GM23338 (cell line): ENCODE measurements at regions not wholly inside any gene's neighbourhood (a gene's known extent, or its start where the extent isn't known, plus 50 kb on each side); places are given as distances from the start of the nearest gene placed in this dataset.

Experiments
- CREB1 ChIP-seq: fragments of 250-450 bp; sonication (Bioruptor Pico); IDR thresholded peaks from 2 replicates; pipeline ENCODE4 v1.5.0; 2020; ENCODE audit warnings: low read depth, mild to moderate bottlenecking, moderate library complexity
- CTCF ChIP-seq, 2 experiments: fragments of 200-600 bp in 1 of 2; sonication (generic) in 1 of 2; conservative IDR thresholded peaks; 2 replicates each; pipeline versions ENCODE4 v1.5.1 to v1.6.1; 2016 to 2017; ENCODE audit warnings: antibody characterized with exemption in 2 of 2, low read depth in 2 of 2, mild to moderate bottlenecking in 2 of 2, moderate library complexity in 1 of 2
- EZH2 ChIP-seq: fragments of 200-600 bp; sonication (generic); IDR thresholded peaks from one replicate; pipeline ENCODE4 v1.8.0; 2017; ENCODE audit warnings: antibody characterized with exemption, mild to moderate bottlenecking, low read depth; ENCODE audit not compliant: unreplicated experiment
- EZH2phosphoT487 ChIP-seq: fragments of 200-600 bp; sonication (generic); IDR thresholded peaks from one replicate; pipeline ENCODE4 v1.8.1; 2018; ENCODE audit warnings: antibody characterized with exemption; ENCODE audit not compliant: unreplicated experiment
- JUNB ChIP-seq: IDR thresholded peaks from one replicate; pipeline ENCODE4 v1.6.1; 2016; ENCODE audit warnings: antibody characterized with exemption; ENCODE audit not compliant: unreplicated experiment
- NANOG ChIP-seq: IDR thresholded peaks from 2 replicates; pipeline ENCODE4 v1.6.1; 2016; ENCODE audit warnings: antibody characterized with exemption, borderline replicate concordance
- POLR2AphosphoS5 ChIP-seq: IDR thresholded peaks from 2 replicates; pipeline ENCODE4 v1.6.1; 2016; ENCODE audit warnings: antibody characterized with exemption, low read depth
- REST ChIP-seq: IDR thresholded peaks from one replicate; pipeline ENCODE4 v1.6.1; 2018; ENCODE audit warnings: antibody characterized with exemption; ENCODE audit not compliant: unreplicated experiment
- STAT1 ChIP-seq: IDR thresholded peaks from one replicate; pipeline ENCODE4 v1.6.1; 2016; ENCODE audit warnings: antibody characterized with exemption; ENCODE audit not compliant: unreplicated experiment
- ZNF114 ChIP-seq: fragments of 250-450 bp; sonication (Bioruptor Pico); IDR thresholded peaks from 2 replicates; pipeline ENCODE4 v1.5.0; 2020; ENCODE audit warnings: mild to moderate bottlenecking, moderate library complexity
- ZNF331 ChIP-seq: fragments of 250-450 bp; sonication (Bioruptor Pico); IDR thresholded peaks from 2 replicates; pipeline ENCODE4 v1.5.0; 2020; ENCODE audit warnings: low read depth, mild to moderate bottlenecking, moderate library complexity
- TF ChIP-seq, protein P1 (sequence below): fragments of 250-450 bp; sonication (Bioruptor Pico); IDR thresholded peaks from 2 replicates; pipeline ENCODE4 v1.5.0; 2020; ENCODE audit warnings: mild to moderate bottlenecking, moderate library complexity
- TF ChIP-seq, protein P2 (sequence below): IDR thresholded peaks from 2 replicates; pipeline ENCODE4 v1.6.1; 2016; ENCODE audit warnings: antibody characterized with exemption

- TF ChIP-seq CTCF (conservative IDR thresholded peaks at IDR 0.05; ENCODE audit: low read depth in 2 of 2) (no peak), REST (no peak), EZH2 (no peak), POLR2AphosphoS5 (no peak), ZNF114 (CRISPR knock-in tag) (no peak), EZH2phosphoT487 (no peak), CREB1 (CRISPR knock-in tag) (no peak), ZNF331 (CRISPR knock-in tag) (no peak), STAT1 (no peak), JUNB (no peak), NANOG (no peak)
- TF ChIP-seq, protein P1, sequence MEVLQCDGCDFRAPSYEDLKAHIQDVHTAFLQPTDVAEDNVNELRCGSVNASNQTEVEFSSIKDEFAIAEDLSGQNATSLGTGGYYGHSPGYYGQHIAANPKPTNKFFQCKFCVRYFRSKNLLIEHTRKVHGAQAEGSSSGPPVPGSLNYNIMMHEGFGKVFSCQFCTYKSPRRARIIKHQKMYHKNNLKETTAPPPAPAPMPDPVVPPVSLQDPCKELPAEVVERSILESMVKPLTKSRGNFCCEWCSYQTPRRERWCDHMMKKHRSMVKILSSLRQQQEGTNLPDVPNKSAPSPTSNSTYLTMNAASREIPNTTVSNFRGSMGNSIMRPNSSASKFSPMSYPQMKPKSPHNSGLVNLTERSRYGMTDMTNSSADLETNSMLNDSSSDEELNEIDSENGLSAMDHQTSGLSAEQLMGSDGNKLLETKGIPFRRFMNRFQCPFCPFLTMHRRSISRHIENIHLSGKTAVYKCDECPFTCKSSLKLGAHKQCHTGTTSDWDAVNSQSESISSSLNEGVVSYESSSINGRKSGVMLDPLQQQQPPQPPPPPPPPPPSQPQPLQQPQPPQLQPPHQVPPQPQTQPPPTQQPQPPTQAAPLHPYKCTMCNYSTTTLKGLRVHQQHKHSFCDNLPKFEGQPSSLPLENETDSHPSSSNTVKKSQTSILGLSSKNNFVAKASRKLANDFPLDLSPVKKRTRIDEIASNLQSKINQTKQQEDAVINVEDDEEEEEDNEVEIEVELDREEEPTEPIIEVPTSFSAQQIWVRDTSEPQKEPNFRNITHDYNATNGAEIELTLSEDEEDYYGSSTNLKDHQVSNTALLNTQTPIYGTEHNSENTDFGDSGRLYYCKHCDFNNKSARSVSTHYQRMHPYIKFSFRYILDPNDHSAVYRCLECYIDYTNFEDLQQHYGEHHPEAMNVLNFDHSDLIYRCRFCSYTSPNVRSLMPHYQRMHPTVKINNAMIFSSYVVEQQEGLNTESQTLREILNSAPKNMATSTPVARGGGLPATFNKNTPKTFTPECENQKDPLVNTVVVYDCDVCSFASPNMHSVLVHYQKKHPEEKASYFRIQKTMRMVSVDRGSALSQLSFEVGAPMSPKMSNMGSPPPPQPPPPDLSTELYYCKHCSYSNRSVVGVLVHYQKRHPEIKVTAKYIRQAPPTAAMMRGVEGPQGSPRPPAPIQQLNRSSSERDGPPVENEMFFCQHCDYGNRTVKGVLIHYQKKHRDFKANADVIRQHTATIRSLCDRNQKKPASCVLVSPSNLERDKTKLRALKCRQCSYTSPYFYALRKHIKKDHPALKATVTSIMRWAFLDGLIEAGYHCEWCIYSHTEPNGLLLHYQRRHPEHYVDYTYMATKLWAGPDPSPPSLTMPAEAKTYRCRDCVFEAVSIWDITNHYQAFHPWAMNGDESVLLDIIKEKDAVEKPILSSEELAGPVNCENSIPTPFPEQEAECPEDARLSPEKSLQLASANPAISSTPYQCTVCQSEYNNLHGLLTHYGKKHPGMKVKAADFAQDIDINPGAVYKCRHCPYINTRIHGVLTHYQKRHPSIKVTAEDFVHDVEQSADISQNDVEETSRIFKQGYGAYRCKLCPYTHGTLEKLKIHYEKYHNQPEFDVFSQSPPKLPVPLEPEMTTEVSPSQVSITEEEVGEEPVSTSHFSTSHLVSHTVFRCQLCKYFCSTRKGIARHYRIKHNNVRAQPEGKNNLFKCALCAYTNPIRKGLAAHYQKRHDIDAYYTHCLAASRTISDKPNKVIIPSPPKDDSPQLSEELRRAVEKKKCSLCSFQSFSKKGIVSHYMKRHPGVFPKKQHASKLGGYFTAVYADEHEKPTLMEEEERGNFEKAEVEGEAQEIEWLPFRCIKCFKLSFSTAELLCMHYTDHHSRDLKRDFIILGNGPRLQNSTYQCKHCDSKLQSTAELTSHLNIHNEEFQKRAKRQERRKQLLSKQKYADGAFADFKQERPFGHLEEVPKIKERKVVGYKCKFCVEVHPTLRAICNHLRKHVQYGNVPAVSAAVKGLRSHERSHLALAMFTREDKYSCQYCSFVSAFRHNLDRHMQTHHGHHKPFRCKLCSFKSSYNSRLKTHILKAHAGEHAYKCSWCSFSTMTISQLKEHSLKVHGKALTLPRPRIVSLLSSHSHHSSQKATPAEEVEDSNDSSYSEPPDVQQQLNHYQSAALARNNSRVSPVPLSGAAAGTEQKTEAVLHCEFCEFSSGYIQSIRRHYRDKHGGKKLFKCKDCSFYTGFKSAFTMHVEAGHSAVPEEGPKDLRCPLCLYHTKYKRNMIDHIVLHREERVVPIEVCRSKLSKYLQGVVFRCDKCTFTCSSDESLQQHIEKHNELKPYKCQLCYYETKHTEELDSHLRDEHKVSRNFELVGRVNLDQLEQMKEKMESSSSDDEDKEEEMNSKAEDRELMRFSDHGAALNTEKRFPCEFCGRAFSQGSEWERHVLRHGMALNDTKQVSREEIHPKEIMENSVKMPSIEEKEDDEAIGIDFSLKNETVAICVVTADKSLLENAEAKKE (CRISPR knock-in tag) = no peak
- TF ChIP-seq, protein P2, sequence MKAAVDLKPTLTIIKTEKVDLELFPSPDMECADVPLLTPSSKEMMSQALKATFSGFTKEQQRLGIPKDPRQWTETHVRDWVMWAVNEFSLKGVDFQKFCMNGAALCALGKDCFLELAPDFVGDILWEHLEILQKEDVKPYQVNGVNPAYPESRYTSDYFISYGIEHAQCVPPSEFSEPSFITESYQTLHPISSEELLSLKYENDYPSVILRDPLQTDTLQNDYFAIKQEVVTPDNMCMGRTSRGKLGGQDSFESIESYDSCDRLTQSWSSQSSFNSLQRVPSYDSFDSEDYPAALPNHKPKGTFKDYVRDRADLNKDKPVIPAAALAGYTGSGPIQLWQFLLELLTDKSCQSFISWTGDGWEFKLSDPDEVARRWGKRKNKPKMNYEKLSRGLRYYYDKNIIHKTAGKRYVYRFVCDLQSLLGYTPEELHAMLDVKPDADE = no peak
Measured at GRCh38 chr3:139793408-139793807, 115.6 kb upstream of the NMNAT3 start.
